Adrenal gland (tissue), 9 donors: ENCODE measurements at regions not wholly inside any gene's neighbourhood (a gene's known extent, or its start where the extent isn't known, plus 50 kb on each side); places are given as distances from the start of the nearest gene placed in this dataset.

Experiments used
- DNase-seq, 7 donors: peaks; one replicate each; pipeline ENCODE4 v3.0.0-alpha.2; 2019 to 2020
- H3K27ac ChIP-seq, 5 donors: fragments of 200-600 bp; sonication (generic) in 4 of 5; 1 replicate in 3 of 5; 2 replicates in 2 of 5; pipeline versions ENCODE4 v1.5.1 to v1.8.0; 2016 to 2020; ENCODE audit warnings: mild to moderate bottlenecking in 1 of 5
- H3K27me3 ChIP-seq: fragments of 200-600 bp; 2 replicates; pipeline ENCODE4 v1.8.0; 2021
- H3K36me3 ChIP-seq, 2 donors: fragments of 200-600 bp; replicated peaks in 1 of 2; 1 replicate in 1 of 2; 2 replicates in 1 of 2; pipeline versions ENCODE4 v1.5.1 to v1.8.0; 2018 to 2022
- H3K4me1 ChIP-seq, 2 donors: fragments of 200-600 bp; replicated peaks in 1 of 2; 1 replicate in 1 of 2; 2 replicates in 1 of 2; pipeline versions ENCODE4 v1.5.1 to v1.8.0; 2018 to 2021
- H3K4me3 ChIP-seq, 4 donors: fragments of 200-600 bp; sonication (generic) in 3 of 4; one replicate each; pipeline ENCODE4 v1.5.1; 2016 to 2018
- H3K9me3 ChIP-seq, 3 donors: fragments of 200-600 bp; sonication (generic) in 1 of 3; replicated peaks in 1 of 3; 1 replicate in 2 of 3; 2 replicates in 1 of 3; pipeline versions ENCODE4 v1.5.1 to v1.8.0; 2016 to 2021
- CTCF ChIP-seq, 6 experiments: fragments of 450-650 bp in 4 of 6; fragments of 200-600 bp in 2 of 6; sonication (generic) in 1 of 6; IDR thresholded peaks; 1 replicate in 5 of 6; 2 replicates in 1 of 6; pipeline versions ENCODE4 v1.5.1 to v1.8.0; 2016 to 2021; ENCODE audit warnings: antibody characterized with exemption in 6 of 6, mild to moderate bottlenecking in 2 of 6, moderate library complexity in 1 of 6
- POLR2A ChIP-seq, 2 donors: fragments of 450-650 bp; IDR thresholded peaks; one replicate each; pipeline ENCODE4 v1.6.1; 2017; ENCODE audit warnings: antibody characterized with exemption in 2 of 2, mild to moderate bottlenecking in 2 of 2, moderate library complexity in 1 of 2
- whole genome bisulfite sequencing, 4 donors: extraction: QIAGEN DNeasy Blood & Tissue Kit in 2 of 4; methylation state at CpG; one replicate each; pipeline versions ENCODE4 v1.1.5 to v1.1.7; 2013 to 2017; 5-methylcytosine and 5-hydroxymethylcytosine counted together
- intact Hi-C, 2 donors: fragments of 100-400 bp; cut with DNase I; formaldehyde crosslinking; loops; one replicate each; pipeline versions ENCODE4 v1.14.1 to v1.15.0; 2022 to 2023
- donor health status: healthy with polysubstance abuse.
- donor health status: Bipolar disorder and iron deficiency.
- donor health status: DM: yes; HTN: yes; CAD: no.
- donor health status: DM: no; HTN: no; CAD: no.
- donor health status: DM: no; HTN: no; CAD: no.

- intact Hi-C loops = no loop called here
- no peak overlapping the region for H3K27ac ChIP-seq
- no peak overlapping the region for H3K4me3 ChIP-seq
- H3K27me3 ChIP-seq = no peaks in the 10 kb centered on the region
- H3K4me1 ChIP-seq = no peaks in the 10 kb centered on the region
- 68 to 86% (median 70%) methylated on average over 2 of the region's 2 CpGs for WGBS, 4 donors
- no peak for DNase-seq
- H3K9me3 ChIP-seq = no peaks in the 10 kb centered on the region
- no peaks in the 10 kb centered on the region for H3K36me3 ChIP-seq
- no peak for TF ChIP-seq POLR2A (IDR thresholded peaks at IDR 0.05)
- TF ChIP-seq CTCF (IDR thresholded peaks at IDR 0.05) = no peak
Measured at GRCh38 chr9:75709698-75710097, 180.8 kb upstream of the PCSK5 start.

GRCh38 chr9:75712700-75713099 is 177.8 kb upstream of the PCSK5 start:
- Histone ChIP-seq H3K27ac (no peak overlapping the region), H3K27me3 (no peaks in the 10 kb centered on the region), H3K36me3 (no peaks in the 10 kb centered on the region), H3K4me1 (no peaks in the 10 kb centered on the region), H3K9me3 (no peaks in the 10 kb centered on the region), H3K4me3 (no peak overlapping the region)
- no peak for TF ChIP-seq POLR2A (IDR thresholded peaks at IDR 0.05)
- TF ChIP-seq CTCF (IDR thresholded peaks at IDR 0.05) = no peak
- DNase-seq = peak in 3 of 7 donors; percentile 34 to 56 (median 54)
- intact Hi-C loops = no loop called here

GRCh38 chr9:75713335-75713734 is 177.1 kb upstream of the PCSK5 start:
- H3K27me3 ChIP-seq = no peaks in the 10 kb centered on the region
- no peak overlapping the region for H3K4me3 ChIP-seq
- WGBS, 4 donors = 77 to 90% (median 81%) methylated on average over 3 to 4 of the region's 4 CpGs
- H3K27ac ChIP-seq = no peak overlapping the region
- TF ChIP-seq POLR2A (IDR thresholded peaks at IDR 0.05) (no peak), CTCF (IDR thresholded peaks at IDR 0.05) (no peak)
- no peaks in the 10 kb centered on the region for H3K36me3 ChIP-seq
- no peak for DNase-seq
- H3K4me1 ChIP-seq = no peaks in the 10 kb centered on the region
- intact Hi-C loops = no loop called here
- no peaks in the 10 kb centered on the region for H3K9me3 ChIP-seq

GRCh38 chr9:75715360-75715759 is 175.1 kb upstream of the PCSK5 start:
- Histone ChIP-seq H3K27ac (no peak overlapping the region), H3K36me3 (no peaks in the 10 kb centered on the region), H3K9me3 (no peaks in the 10 kb centered on the region), H3K27me3 (no peaks in the 10 kb centered on the region), H3K4me3 (no peak overlapping the region), H3K4me1 (no peaks in the 10 kb centered on the region)
- intact Hi-C loops = no loop called here
- no peak for TF ChIP-seq POLR2A (IDR thresholded peaks at IDR 0.05)
- TF ChIP-seq CTCF (IDR thresholded peaks at IDR 0.05) = no peak
- no peak for DNase-seq
- 70 to 84% (median 80%) methylated on average over 3 of the region's 3 CpGs for WGBS, 4 donors
